Keratinocyte (primary cell): ENCODE measurements at regions not wholly inside any gene's neighbourhood (a gene's known extent, or its start where the extent isn't known, plus 50 kb on each side); places are given as distances from the start of the nearest gene placed in this dataset.

Experiments
- DNase-seq: peaks from one replicate; pipeline ENCODE4 v3.0.0-alpha.2; 2011; ENCODE audit warnings: low read depth, missing footprints, low spot score
- FAIRE-seq: peaks from 2 replicates; lab custom pipeline; 2011; peaks lifted over from hg19 to GRCh38; lab: Jason Lieb, UNC
- H2AFZ ChIP-seq: 2 replicates; pipeline ENCODE4 v1.6.0; 2012; ENCODE audit warnings: low read length, control low read depth, inconsistent platforms; ENCODE audit not compliant: control insufficient read depth
- H3K27ac ChIP-seq: 2 replicates; pipeline ENCODE4 v1.5.1; 2011; ENCODE audit warnings: low read length; ENCODE audit not compliant: control insufficient read depth, insufficient read depth
- H3K27me3 ChIP-seq: 3 replicates; pipeline ENCODE4 v1.6.0; 2011; ENCODE audit warnings: low read length; ENCODE audit not compliant: control insufficient read depth, insufficient read depth; ENCODE audit errors: extremely low read depth
- H3K36me3 ChIP-seq, 2 experiments: 2 replicates in 1 of 2; 3 replicates in 1 of 2; pipeline ENCODE4 v1.5.1; 2011; ENCODE audit warnings: low read length in 2 of 2, mild to moderate bottlenecking in 1 of 2; ENCODE audit not compliant: control insufficient read depth in 2 of 2, insufficient read depth in 2 of 2; ENCODE audit errors: extremely low read depth in 1 of 2
- H3K4me1 ChIP-seq: 3 replicates; pipeline ENCODE4 v1.5.1; 2011; ENCODE audit warnings: low read length; ENCODE audit not compliant: control insufficient read depth, insufficient read depth; ENCODE audit errors: extremely low read depth
- H3K4me2 ChIP-seq: 3 replicates; pipeline ENCODE4 v1.6.0; 2011; ENCODE audit warnings: low read depth, low read length; ENCODE audit not compliant: control insufficient read depth, insufficient read depth; ENCODE audit errors: extremely low read depth
- H3K4me3 ChIP-seq, 3 experiments: fragments of 200-600 bp in 1 of 3; sonication (generic) in 1 of 3; 2 replicates in 2 of 3; 3 replicates in 1 of 3; pipeline ENCODE4 v1.5.1; 2011 to 2016; ENCODE audit warnings: low read length in 3 of 3, mild to moderate bottlenecking in 3 of 3, control low read depth in 2 of 3, inconsistent platforms in 1 of 3, low read depth in 1 of 3, mixed read lengths in 1 of 3, mixed run types in 1 of 3, moderate library complexity in 1 of 3; ENCODE audit not compliant: control insufficient read depth in 2 of 3, insufficient read depth in 2 of 3; ENCODE audit errors: extremely low read depth in 1 of 3
- H3K79me2 ChIP-seq: 2 replicates; pipeline ENCODE4 v1.6.0; 2012; ENCODE audit warnings: low read length; ENCODE audit not compliant: control insufficient read depth, insufficient read depth
- H3K9ac ChIP-seq: 3 replicates; pipeline ENCODE4 v1.6.0; 2011; ENCODE audit warnings: low read length; ENCODE audit not compliant: control insufficient read depth, insufficient read depth; ENCODE audit errors: extremely low read depth
- H3K9me1 ChIP-seq: 3 replicates; pipeline ENCODE4 v1.6.0; 2011; ENCODE audit warnings: low read length; ENCODE audit not compliant: control insufficient read depth, insufficient read depth; ENCODE audit errors: extremely low read depth
- H3K9me3 ChIP-seq: 2 replicates; pipeline ENCODE4 v1.5.1; 2012; ENCODE audit warnings: low read depth, low read length; ENCODE audit not compliant: control insufficient read depth
- H4K20me1 ChIP-seq: 3 replicates; pipeline ENCODE4 v1.6.0; 2011; ENCODE audit warnings: low read length; ENCODE audit not compliant: control insufficient read depth, insufficient read depth; ENCODE audit errors: extremely low read depth
- CTCF ChIP-seq, 3 experiments: IDR thresholded peaks in 1 of 3; conservative IDR thresholded peaks in 1 of 3; optimal IDR thresholded peaks in 1 of 3; 2 replicates in 2 of 3; 3 replicates in 1 of 3; pipeline versions ENCODE3 to v1.5.1; 2011; ENCODE audit warnings: low read length in 3 of 3, mild to moderate bottlenecking in 3 of 3, moderate library complexity in 2 of 3, control low read depth in 1 of 3, inconsistent platforms in 1 of 3; ENCODE audit not compliant: insufficient read depth in 2 of 3; ENCODE audit errors: extremely low read depth in 1 of 3
- EZH2 ChIP-seq: IDR thresholded peaks from one replicate; pipeline ENCODE4 v1.6.1; 2012; ENCODE audit warnings: inconsistent platforms, mild to moderate bottlenecking, low read length, moderate library complexity
- dilution Hi-C: fragments of 300-500 bp; cut with MboI; formaldehyde crosslinking; loops from one replicate; pipeline ENCODE4 v1.7.0; 2020; ENCODE audit warnings: low sequenced_read_pairs; ENCODE audit not compliant: extremely low pct_ligation_motif_present

DNA sequence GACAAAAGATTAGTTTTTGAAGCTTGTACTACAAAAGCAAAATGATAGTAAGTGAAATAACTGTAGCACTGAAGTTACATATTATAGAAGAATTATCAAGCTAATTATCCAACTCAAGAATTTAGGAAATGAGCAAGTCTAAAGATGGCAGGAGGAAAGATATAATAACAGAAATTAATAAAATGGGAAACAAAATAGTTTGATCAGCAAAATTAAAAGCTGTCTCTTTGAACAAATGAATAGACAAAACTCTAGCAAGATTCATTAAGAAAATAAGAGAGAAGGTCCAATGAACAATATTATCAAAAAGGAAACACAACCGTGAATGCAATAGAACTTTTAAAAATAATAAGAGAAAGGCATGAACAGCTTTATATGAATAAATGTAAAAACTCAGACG lies 224.3 kb upstream of the IRX5 start:
- no peaks in the 10 kb centered on the region for H3K36me3 ChIP-seq
- no peak overlapping the region for H2AFZ ChIP-seq
- H3K4me2 ChIP-seq = no peak overlapping the region
- no peak for FAIRE-seq
- TF ChIP-seq EZH2 (no peak), CTCF (optimal IDR thresholded peaks at IDR 0.05 in 1 of 3, IDR thresholded peaks at IDR 0.05 in 1 of 3, conservative IDR thresholded peaks at IDR 0.05 in 1 of 3; ENCODE audit: extremely low read depth in 1 of 3, insufficient read depth in 2 of 3, low read length in 3 of 3) (no peak)
- no peak overlapping the region for H3K4me3 ChIP-seq
- no peaks in the 10 kb centered on the region for H4K20me1 ChIP-seq
- H3K79me2 ChIP-seq = no peaks in the 10 kb centered on the region
- H3K9me1 ChIP-seq = no peaks in the 10 kb centered on the region
- H3K4me1 ChIP-seq = no peaks in the 10 kb centered on the region
- dilution Hi-C loops = no loop called here
- H3K27ac ChIP-seq = no peak overlapping the region
- H3K27me3 ChIP-seq = no peaks in the 10 kb centered on the region
- H3K9me3 ChIP-seq = no peaks in the 10 kb centered on the region
- DNase-seq = no peak
- H3K9ac ChIP-seq = no peak overlapping the region

- Histone ChIP-seq H3K9me1 (no peaks in the 10 kb centered on the region), H3K36me3 (no peaks in the 10 kb centered on the region), H3K9ac (no peak overlapping the region), H3K9me3 (no peaks in the 10 kb centered on the region), H2AFZ (no peak overlapping the region), H3K4me3 (no peak overlapping the region), H4K20me1 (no peaks in the 10 kb centered on the region), H3K79me2 (no peaks in the 10 kb centered on the region), H3K27ac (no peak overlapping the region), H3K4me1 (no peaks in the 10 kb centered on the region), H3K4me2 (no peak overlapping the region), H3K27me3 (no peaks in the 10 kb centered on the region)
- dilution Hi-C loops = no loop called here
- DNase-seq = no peak
- TF ChIP-seq CTCF (optimal IDR thresholded peaks at IDR 0.05 in 1 of 3, IDR thresholded peaks at IDR 0.05 in 1 of 3, conservative IDR thresholded peaks at IDR 0.05 in 1 of 3; ENCODE audit: extremely low read depth in 1 of 3, insufficient read depth in 2 of 3, low read length in 3 of 3) (no peak), EZH2 (no peak)
- FAIRE-seq = no peak
Observed at GRCh38 chr16:54703339-54703738, 227.3 kb upstream of the IRX5 start.
